Islet precursor cell (in vitro differentiated cells): ENCODE measurements at regions not wholly inside any gene's neighbourhood (a gene's known extent, or its start where the extent isn't known, plus 50 kb on each side); places are given as distances from the start of the nearest gene placed in this dataset.

ENCODE experiments used
- DNase-seq: peaks from one replicate; pipeline ENCODE4 v3.0.0-alpha.2; 2018

DNA sequence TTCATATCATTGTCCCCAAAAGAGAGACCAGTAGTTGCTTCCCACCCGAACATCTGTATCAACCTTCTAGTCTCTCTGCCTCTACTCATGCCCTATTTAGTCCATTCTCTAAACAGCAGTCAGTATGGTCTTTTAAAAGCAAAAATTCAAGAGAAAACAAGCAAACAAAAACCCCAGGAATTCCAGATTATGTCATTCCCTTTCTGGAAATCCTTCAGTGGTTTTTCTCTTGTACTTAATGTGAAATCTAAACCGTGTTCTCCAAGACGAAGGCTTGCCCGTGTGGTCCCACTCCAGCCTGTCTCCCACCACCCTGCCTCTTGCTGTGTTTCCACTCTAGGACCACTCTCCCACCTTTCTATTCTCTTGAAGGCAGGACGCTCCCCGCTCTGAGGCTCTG is 90.8 kb downstream of the TMEM30B start:
- DNase-seq: no peak

DNA sequence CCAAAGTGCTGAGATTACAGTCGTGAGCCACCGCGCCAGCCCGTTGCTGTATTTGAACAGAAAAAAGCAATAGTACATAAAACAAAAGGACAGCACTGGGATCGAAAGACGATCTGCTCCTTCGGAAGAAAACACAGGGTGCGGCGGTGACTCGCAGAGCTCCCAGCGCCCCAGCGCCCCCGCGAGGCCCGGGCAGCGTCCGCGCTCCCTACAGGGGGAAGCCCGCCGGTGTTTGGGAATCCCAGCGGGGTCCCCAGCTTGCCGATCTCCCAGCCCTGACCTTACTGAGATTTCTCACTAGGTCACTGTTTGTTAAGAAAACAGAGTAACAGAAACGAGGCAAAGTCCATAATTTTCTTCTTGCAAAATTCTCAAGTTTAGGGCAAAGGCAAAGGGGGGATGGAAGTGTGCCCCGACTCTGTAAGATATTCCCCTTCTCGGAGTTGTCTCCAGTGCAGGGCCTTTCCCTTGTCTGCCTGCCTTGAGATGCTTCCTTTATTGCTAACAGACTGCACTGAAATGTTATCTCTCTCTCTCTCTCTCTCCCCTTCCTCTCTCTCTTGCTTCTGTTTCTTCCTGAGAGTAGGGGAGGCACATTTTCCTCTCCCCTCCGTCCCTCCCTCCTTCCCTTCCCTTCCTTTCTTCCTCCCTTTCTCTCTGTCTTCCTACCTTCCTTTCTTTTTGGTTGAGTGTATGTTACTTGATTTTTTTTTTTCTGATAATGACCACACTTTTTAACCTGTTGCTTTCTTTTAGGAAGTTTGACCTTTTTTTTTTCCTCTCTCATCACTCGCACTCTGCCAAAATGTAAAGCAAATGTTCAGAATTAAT is 91.9 kb downstream of the TMEM30B start:
- peak; percentile 62 for DNase-seq

- peak; percentile 63 for DNase-seq
These were observed 92.9 kb downstream of the TMEM30B start for GRCh38 chr14:61188196-61188595.

DNA sequence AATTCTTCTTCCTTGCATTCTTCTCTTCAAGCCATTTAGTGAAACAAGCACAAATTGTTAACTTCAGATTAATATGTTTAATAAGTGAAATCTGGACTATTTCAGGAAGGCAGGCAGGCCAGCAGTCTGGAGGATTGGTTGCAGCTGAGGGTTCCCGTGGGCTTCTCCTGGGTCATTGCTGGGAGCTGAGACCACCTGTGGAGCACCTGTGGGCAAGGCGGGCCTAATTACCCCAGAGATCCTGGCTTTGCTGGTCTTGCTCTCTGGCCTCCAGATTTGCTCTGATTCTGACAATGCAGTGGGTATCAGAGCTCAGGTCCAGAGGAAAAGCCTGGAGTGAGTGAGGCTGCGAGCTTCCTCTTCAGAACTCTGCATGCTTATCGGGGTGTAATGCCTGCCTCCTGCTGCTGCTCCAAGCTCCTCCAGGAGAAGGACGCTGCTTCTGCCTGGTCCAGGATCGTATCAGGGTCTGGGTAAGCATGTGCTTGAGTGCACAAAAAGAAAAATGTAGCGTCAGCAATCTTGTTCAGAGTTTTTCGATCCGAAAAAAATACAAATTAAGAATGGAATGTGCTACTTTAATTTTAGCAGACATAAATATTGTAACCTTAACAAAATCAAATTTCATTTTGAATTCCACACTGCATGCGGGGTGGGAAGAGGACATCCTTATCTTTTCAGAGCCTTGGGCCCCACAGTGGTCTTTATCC is 93.8 kb downstream of the TMEM30B start:
- no peak for DNase-seq

GRCh38 chr14:61186341-61187195 is 94.6 kb downstream of the TMEM30B start:
- DNase-seq: no peak

DNA sequence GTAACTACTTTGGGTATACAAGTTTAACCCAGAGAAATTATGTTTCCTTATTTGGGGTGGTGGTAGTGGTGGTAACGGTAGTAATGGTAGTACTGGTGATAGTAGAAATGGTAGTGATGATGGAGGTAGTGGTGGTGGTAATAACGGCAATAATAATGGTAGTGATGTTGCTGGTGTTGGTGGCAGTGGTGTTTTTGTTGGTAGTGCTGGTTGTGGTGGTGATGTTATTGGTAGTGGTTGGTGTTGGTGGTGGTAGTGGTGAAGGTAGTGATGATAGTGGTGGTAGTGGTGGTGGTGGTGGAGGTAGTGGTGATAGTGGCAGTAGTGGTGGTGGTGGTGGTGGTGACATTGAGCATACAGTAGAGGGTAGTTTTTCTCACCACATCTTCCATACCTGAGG is 95.6 kb downstream of the TMEM30B start:
- DNase-seq: no peak

DNA sequence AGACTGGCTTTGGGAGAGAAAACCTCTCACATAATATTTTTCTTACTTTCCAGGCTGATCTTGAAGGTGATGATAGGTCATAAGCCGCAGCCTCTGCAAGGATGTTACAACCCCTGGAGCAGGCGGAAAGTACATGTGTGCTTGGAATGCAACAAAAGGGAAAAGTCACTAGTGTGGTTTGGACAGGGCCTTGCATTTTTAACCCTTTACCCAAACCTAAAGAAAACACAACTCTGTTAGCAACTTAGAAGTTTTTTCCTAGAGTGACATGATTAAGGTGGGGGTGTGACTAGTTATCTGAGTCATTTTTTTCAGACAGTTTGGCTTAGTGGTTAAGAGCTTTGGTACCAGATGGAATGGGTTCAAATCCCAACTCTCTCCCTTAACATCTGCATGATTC is 97.0 kb downstream of the TMEM30B start:
- DNase-seq: no peak

GRCh38 chr14:61183196-61183885 is 97.8 kb downstream of the TMEM30B start:
- DNase-seq: no peak

GRCh38 chr14:61179796-61180398 is 101.2 kb downstream of the TMEM30B start:
- DNase-seq: no peak

DNA sequence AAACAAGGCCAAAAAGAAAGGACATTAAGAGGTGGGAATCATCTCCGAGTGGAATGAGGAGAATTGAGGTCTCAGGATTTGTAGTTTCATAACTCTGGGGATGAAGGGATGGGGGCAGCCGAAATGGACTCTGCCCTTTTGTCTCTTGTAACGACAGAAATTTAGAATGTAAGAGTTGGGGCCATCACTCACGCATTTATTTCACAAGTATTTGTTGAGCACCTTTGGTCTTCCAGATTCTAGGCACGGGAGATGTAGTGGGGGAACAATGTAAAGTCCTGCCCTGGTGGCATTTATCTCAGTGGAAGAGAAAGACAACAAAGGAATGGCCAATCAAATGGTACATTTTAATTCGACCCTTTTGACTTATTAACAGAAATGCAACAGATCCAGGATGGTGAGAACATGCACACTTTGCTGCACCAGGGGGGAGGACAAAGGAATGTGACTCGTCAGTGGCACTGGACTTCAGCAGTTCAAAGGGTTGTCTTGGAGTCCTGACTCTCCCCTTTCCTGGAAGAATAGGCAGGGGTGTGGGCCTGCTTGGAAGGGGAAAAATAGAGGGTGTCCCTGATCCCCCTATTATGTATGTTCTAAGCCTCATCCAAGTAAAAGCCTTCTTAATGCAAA is 102.0 kb downstream of the TMEM30B start:
- no peak for DNase-seq

DNA sequence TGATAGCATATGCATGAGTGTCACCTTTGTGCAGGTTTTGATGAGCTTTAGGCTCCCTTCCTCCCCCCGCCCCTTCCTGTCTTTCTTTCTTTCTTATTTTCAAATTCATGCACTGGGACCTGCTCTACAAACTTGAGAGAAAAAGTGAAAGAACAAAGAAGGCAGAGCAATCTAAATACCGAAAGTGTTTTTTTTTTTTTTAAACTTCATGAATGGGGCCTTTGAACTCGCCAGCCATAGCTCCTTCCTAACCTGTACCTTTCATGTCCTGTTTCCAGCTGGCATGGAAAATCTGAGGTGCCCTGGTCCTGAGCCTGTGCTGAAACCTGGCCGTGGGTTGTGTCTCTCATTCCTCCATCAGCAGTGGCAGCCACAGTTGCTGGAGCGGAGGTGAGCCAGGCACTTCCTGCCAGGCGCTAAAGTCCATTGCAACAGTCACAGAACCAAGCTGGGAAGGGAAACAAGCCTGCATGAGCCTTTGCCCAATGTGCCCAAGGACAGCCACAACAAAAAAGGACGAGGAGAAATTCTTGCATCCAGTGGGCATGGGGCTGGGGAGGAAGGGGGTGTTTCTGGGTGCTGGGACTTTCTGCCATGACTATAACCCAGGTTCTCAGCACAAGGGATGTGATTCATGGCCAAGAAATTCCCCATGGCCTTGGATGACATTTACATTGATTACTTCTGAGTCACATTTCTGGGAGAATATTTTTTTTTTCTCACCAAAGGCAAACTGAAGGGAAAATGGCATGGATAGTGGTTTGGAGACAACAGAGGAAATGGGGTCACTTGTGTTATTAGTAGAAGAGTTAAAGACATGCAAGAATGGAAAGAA is 102.7 kb downstream of the TMEM30B start:
- peak; percentile 87 for DNase-seq

DNA sequence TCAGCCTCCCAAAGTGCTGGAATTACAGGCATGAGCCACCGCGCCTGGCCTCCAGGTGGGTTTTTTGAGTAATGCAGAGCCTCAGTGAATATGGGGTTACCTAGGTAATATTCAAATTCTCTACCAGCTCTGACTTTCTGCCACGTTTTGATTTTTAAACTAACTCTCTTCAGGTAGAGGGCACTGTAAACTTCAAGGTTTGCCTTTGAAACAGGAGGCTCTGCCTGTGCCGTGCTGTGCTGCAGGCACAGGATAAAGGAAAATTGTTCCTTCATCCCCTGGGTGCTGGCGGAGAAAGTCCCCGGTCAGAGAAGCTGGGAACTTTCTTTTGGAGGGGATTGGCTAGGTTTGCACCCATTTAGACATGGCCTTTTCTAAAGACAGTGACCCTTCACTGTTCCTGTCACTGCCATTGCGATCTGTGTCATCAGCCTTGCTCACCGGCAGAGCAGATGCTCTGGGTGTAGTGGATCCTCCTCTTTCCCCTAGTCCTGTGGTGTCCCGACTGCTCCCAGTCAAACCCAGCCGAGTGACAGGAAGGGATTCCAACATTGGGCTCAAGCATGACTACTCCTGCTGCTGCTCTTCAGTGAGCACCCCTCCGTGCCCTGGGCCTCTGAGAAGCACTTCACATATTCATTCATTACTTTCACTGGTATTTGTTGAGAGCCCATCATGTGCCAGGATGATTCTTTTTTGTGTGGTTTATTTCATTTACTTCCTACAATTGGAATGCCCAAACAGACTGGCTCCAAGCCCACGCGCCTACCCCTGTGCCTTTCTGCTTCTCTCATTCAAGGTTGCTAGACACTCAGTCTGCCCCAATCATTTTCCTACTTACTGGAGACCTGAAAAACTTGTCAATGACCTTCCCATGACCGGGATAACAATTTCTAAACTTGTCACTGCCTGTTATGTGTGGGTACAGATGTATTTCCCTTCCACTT is 103.6 kb downstream of the TMEM30B start:
- DNase-seq: no peak

GRCh38 chr14:61176686-61177085 is 104.5 kb downstream of the TMEM30B start:
- no peak for DNase-seq

GRCh38 chr14:61174987-61175386 is 106.2 kb downstream of the TMEM30B start:
- no peak for DNase-seq

GRCh38 chr14:61174441-61174891 is 106.7 kb downstream of the TMEM30B start:
- DNase-seq: no peak

DNA sequence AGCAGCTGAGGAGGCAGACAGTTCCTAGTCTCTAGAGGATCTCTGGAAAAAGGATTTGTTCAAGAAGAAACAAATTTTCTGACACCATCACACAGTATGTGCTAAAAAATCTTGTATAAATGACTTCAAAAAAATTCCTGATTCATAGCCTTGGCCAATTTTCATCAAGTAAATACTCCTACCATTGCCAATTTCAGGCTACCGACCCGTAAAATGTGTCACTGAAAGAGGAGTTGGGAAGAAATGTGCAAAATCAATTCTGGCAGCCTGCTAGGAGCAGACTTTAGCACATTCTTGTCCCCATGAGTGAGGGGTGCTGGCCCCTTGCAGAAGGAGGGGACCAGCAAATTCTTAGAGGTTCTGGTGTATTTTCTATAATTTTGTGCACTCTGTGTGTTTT is 109.4 kb downstream of the TMEM30B start:
- no peak for DNase-seq

GRCh38 chr14:61168141-61168540 is 113.0 kb downstream of the TMEM30B start:
- no peak for DNase-seq

DNA sequence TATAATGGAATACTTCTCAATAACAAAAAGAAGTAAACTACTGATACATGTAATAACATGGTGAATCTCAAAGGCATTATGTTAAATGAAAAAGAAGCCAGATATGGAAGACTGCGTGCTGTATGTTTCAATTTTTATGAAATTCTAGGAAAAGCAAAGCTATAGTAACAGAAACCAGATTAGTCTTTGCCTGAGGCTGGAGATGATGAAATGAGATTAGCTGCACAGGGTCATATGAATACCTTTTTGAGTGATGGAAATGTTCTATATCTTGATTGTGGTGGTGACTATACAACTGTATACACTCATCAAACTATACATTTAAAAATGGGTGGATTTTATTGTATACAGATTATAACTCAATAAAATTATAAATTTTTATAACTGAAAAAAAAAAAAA is 113.5 kb downstream of the TMEM30B start:
- no peak for DNase-seq

GRCh38 chr14:61160798-61161197 is 120.3 kb downstream of the TMEM30B start:
- no peak for DNase-seq

GRCh38 chr14:61154641-61155040 is 126.5 kb downstream of the TMEM30B start:
- DNase-seq: no peak
